ENCODE measurements at regions not wholly inside any gene's neighbourhood (a gene's known extent, or its start where the extent isn't known, plus 50 kb on each side); places are given as distances from the start of the nearest gene placed in this dataset.

DNA sequence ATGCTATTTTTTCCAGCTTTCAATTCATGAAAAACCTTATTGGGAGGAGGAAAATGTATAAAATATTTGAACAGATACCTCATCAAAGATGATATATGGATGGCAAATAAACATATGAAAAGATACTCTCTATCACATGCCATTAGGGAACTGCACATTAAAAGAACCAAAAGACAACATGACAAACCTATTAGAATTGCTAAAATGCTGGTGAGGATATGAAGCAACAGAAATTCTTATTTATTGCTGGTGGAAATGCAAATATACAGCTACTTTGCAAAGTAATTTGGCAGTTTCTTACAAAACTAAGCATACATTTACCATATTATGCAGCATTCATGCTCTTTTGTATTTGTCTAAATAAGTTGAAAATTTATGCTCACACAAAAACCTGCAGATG lies 1783.9 kb upstream of the PCDH20 start:
- H4K20me1 ChIP-seq, result no peaks in the 10 kb centered on the region
- H3K27me3 ChIP-seq, result no peaks in the 10 kb centered on the region
- H3K9ac ChIP-seq, result no peak overlapping the region
- H3K36me3 ChIP-seq, result no peaks in the 10 kb centered on the region
- H3K4me2 ChIP-seq, result no peak overlapping the region
- H3K27ac ChIP-seq, result no peak overlapping the region
- no peaks in the 10 kb centered on the region for H3K9me3 ChIP-seq
- no peak overlapping the region for H3K4me3 ChIP-seq
- H3K4me1 ChIP-seq, result no peaks in the 10 kb centered on the region
- no peak for TF ChIP-seq Cebpa-rat (IDR thresholded peaks at IDR 0.05)

GRCh38 chr13:63198071-63198470 lies 1782.4 kb upstream of the PCDH20 start:
- no peaks in the 10 kb centered on the region for H3K36me3 ChIP-seq
- H4K20me1 ChIP-seq, result no peaks in the 10 kb centered on the region
- no peaks in the 10 kb centered on the region for H3K9me3 ChIP-seq
- H3K4me3 ChIP-seq, result no peak overlapping the region
- H3K27me3 ChIP-seq, result no peaks in the 10 kb centered on the region
- no peak overlapping the region for H3K4me2 ChIP-seq
- H3K27ac ChIP-seq, result no peak overlapping the region
- H3K4me1 ChIP-seq, result no peaks in the 10 kb centered on the region
- H3K9ac ChIP-seq, result no peak overlapping the region
- TF ChIP-seq Cebpa-rat (IDR thresholded peaks at IDR 0.05), result no peak

GRCh38 chr13:63195726-63196125 lies 1780.1 kb upstream of the PCDH20 start:
- no peak overlapping the region for H3K9ac ChIP-seq

GRCh38 chr13:63190742-63191141 lies 1775.1 kb upstream of the PCDH20 start:
- no peak overlapping the region for H3K9ac ChIP-seq

More at GRCh38 chr13:63195726-63196125, 1780.1 kb upstream of the PCDH20 start:
- H3K4me3 ChIP-seq, result no peak overlapping the region
- H3K4me1 ChIP-seq, result no peaks in the 10 kb centered on the region
- no peak overlapping the region for H3K27ac ChIP-seq
- H3K4me2 ChIP-seq, result no peak overlapping the region
- TF ChIP-seq Cebpa-rat (IDR thresholded peaks at IDR 0.05), result no peak
- no peaks in the 10 kb centered on the region for H3K9me3 ChIP-seq
- H3K36me3 ChIP-seq, result no peaks in the 10 kb centered on the region
- no peaks in the 10 kb centered on the region for H4K20me1 ChIP-seq
- no peaks in the 10 kb centered on the region for H3K27me3 ChIP-seq

GRCh38 chr13:63190219-63190618 lies 1774.6 kb upstream of the PCDH20 start:
- no peak overlapping the region for H3K27ac ChIP-seq
- no peaks in the 10 kb centered on the region for H4K20me1 ChIP-seq

More at GRCh38 chr13:63190742-63191141, 1775.1 kb upstream of the PCDH20 start:
- H3K4me3 ChIP-seq, result no peak overlapping the region
- TF ChIP-seq Cebpa-rat (IDR thresholded peaks at IDR 0.05), result no peak
- no peaks in the 10 kb centered on the region for H3K4me1 ChIP-seq
- no peaks in the 10 kb centered on the region for H4K20me1 ChIP-seq
- no peaks in the 10 kb centered on the region for H3K36me3 ChIP-seq
- no peak overlapping the region for H3K27ac ChIP-seq
- H3K27me3 ChIP-seq, result no peaks in the 10 kb centered on the region
- H3K9me3 ChIP-seq, result no peaks in the 10 kb centered on the region
- H3K4me2 ChIP-seq, result no peak overlapping the region

DNA sequence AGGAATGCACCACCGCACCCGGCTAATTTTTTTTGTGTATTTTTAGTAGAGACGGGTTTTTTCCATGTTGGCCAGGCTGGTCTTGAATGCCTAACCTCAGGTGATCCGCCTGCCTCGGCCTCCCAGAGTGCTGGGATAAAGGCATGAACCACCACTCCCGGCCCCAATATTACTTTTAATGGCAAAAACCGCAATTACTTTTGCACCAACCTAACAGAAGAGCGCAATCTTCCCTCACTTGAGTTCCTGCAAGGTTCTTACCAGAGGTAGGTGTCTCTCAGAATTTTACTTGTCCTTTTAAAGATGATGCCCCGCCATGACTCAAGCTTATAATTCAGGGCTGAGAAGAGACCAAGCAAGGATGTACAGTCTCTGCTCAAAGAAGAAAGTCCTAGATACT lies 1774.1 kb upstream of the PCDH20 start:
- H3K36me3 ChIP-seq, result no peaks in the 10 kb centered on the region
- no peak overlapping the region for H3K4me2 ChIP-seq
- no peak for TF ChIP-seq Cebpa-rat (IDR thresholded peaks at IDR 0.05)
- H4K20me1 ChIP-seq, result no peaks in the 10 kb centered on the region
- no peak overlapping the region for H3K27ac ChIP-seq
- no peaks in the 10 kb centered on the region for H3K27me3 ChIP-seq
- H3K9ac ChIP-seq, result no peak overlapping the region
- H3K4me1 ChIP-seq, result no peaks in the 10 kb centered on the region
- no peaks in the 10 kb centered on the region for H3K9me3 ChIP-seq
- H3K4me3 ChIP-seq, result no peak overlapping the region

More at GRCh38 chr13:63190219-63190618, 1774.6 kb upstream of the PCDH20 start:
- Histone ChIP-seq H3K36me3 (no peaks in the 10 kb centered on the region), H3K4me1 (no peaks in the 10 kb centered on the region), H3K9ac (no peak overlapping the region), H3K4me3 (no peak overlapping the region), H3K27me3 (no peaks in the 10 kb centered on the region), H3K9me3 (no peaks in the 10 kb centered on the region), H3K4me2 (no peak overlapping the region)
- no peak for TF ChIP-seq Cebpa-rat (IDR thresholded peaks at IDR 0.05)

- Histone ChIP-seq H3K36me3 (no peaks in the 10 kb centered on the region), H3K4me2 (no peak overlapping the region), H3K9me3 (no peaks in the 10 kb centered on the region; the same call in 1 of the 2 replicates), H3K27me3 (no peaks in the 10 kb centered on the region), H3K4me3 (no peak overlapping the region), H4K20me1 (no peaks in the 10 kb centered on the region), H3K9ac (no peak overlapping the region), H3K4me1 (no peaks in the 10 kb centered on the region), H3K27ac (no peak overlapping the region)
- no peak for TF ChIP-seq Cebpa-rat (IDR thresholded peaks at IDR 0.05)
Observed at GRCh38 chr13:63184693-63185092, 1769.0 kb upstream of the PCDH20 start.

- Histone ChIP-seq H3K9me3 (no peaks in the 10 kb centered on the region), H3K36me3 (no peaks in the 10 kb centered on the region), H4K20me1 (no peaks in the 10 kb centered on the region), H3K27ac (no peak overlapping the region), H3K27me3 (no peaks in the 10 kb centered on the region), H3K4me2 (no peak overlapping the region), H3K9ac (no peak overlapping the region), H3K4me3 (no peak overlapping the region), H3K4me1 (no peaks in the 10 kb centered on the region)
- no peak for TF ChIP-seq Cebpa-rat (IDR thresholded peaks at IDR 0.05)
Observed at GRCh38 chr13:63175536-63175935, 1759.9 kb upstream of the PCDH20 start.

DNA sequence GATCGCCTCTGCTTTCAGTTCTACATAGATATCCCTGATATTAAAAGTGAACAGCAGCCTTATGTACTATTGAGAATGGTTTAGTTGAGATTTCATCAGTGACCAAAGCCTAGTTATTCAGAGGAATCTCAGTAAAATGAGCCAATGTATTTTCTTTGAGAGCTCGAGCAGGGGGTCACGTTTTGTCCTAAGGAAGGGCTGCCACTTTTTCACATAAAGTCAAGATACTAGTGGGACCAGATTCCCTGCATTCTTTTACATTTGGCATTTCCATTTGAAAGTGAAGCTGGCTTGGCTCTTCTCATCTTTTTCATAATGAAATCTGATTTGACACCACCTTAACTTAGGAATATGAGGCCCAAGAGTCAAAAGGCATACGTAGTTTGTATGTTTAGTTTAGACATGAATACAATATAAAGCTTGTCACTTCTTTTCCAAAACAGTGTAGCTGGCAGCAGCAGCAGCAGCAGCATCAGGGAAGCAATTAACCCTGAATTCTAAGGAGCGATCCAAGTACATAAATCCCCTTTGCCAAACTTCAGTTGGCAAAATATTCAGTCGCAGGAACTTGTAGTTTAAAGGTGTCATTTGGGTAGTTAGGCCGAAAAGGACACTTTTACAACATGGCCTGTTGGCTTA lies 1752.2 kb upstream of the PCDH20 start:
- TF ChIP-seq Cebpa-rat (IDR thresholded peaks at IDR 0.05), result no peak
- Histone ChIP-seq H3K9me3 (no peaks in the 10 kb centered on the region), H3K4me3 (no peak overlapping the region), H3K27ac (no peak overlapping the region), H3K4me1 (no peaks in the 10 kb centered on the region), H3K4me2 (no peak overlapping the region), H3K36me3 (no peaks in the 10 kb centered on the region), H3K9ac (no peak overlapping the region), H3K27me3 (no peaks in the 10 kb centered on the region), H4K20me1 (no peaks in the 10 kb centered on the region)

DNA sequence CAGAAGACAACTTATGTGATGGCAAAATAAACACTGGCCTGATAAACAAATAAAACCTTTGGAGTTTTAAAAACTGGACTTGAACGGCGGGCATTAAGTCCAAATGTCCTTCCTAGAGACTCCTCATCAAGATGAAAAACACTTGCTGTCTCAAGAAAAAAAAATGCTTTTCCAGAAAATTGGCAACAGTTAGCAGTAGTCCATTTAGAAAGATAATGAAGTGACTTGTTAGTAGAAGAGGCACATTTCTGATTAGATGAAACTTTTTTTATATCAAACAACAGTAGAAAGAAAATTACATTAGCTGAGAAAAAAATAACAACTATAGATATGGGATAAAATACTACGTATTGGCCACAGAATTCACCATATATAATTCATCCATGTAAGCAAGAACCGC lies 1750.7 kb upstream of the PCDH20 start:
- no peaks in the 10 kb centered on the region for H3K4me1 ChIP-seq
- no peak overlapping the region for H3K4me2 ChIP-seq
- H3K9ac ChIP-seq, result no peak overlapping the region
- no peak overlapping the region for H3K4me3 ChIP-seq
- no peak overlapping the region for H3K27ac ChIP-seq
- no peaks in the 10 kb centered on the region for H3K27me3 ChIP-seq
- TF ChIP-seq Cebpa-rat (IDR thresholded peaks at IDR 0.05), result no peak
- no peaks in the 10 kb centered on the region for H4K20me1 ChIP-seq
- no peaks in the 10 kb centered on the region for H3K9me3 ChIP-seq
- no peaks in the 10 kb centered on the region for H3K36me3 ChIP-seq

- H4K20me1 ChIP-seq, result no peaks in the 10 kb centered on the region
- TF ChIP-seq Cebpa-rat (IDR thresholded peaks at IDR 0.05), result no peak
Observed at GRCh38 chr13:63163903-63164302, 1748.3 kb upstream of the PCDH20 start.

More at GRCh38 chr13:63163903-63164302, 1748.3 kb upstream of the PCDH20 start:
- H3K4me2 ChIP-seq, result no peak overlapping the region
- no peak overlapping the region for H3K27ac ChIP-seq
- no peaks in the 10 kb centered on the region for H3K27me3 ChIP-seq
- H3K9me3 ChIP-seq, result no peaks in the 10 kb centered on the region
- H3K4me3 ChIP-seq, result no peak overlapping the region
- no peak overlapping the region for H3K9ac ChIP-seq
- no peaks in the 10 kb centered on the region for H3K36me3 ChIP-seq
- H3K4me1 ChIP-seq, result no peaks in the 10 kb centered on the region

Data from BLaER1 (cell line).